HG03575 (cell line): ENCODE measurements at regions not wholly inside any gene's neighbourhood (a gene's known extent, or its start where the extent isn't known, plus 50 kb on each side); places are given as distances from the start of the nearest gene placed in this dataset.

Experiments used
- ATAC-seq: cut with Tn5 transposase; IDR thresholded peaks from one replicate; pipeline ENCODE4 v1.9.1; 2021; ENCODE audit not compliant: unreplicated experiment, insufficient number of reproducible peaks, low FRiP score; ENCODE audit errors: extremely low read depth

DNA sequence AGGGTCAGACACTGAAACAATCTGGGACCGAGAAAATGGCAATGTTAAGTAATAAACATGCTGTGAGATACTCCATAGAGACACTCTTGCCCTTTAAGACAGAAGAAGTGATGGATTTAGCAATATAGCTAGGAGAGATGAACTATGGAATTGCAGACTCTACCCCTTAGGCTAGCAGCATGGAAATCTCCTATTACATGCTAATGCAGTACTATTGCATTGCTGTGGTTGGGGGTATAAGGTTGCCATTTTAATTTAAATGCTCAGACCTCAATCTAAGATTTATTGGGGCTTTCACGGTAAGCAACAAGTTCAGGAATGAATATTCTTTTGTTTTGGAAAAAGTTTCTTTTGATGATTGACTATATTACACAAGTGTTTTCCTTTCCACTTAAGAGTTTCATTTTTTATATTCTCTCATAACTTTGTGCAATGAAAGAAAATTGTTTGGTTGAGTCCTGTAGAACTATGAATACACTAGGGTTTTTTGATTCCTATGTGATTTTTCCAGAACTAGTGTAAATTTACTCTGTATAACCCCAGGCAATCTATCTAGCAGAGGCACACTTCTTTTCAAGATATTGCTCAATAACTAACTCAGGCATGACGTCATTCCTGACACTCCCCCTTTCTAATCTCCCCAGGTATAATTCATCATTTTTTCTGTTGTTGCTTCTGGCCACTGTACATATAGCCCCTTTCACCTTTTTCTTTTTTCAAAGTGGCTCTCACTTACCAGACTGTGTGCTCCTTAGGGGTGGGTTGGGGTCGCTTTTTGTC is 394.7 kb upstream of the KLF12 start:
- ATAC-seq, result no peak

DNA sequence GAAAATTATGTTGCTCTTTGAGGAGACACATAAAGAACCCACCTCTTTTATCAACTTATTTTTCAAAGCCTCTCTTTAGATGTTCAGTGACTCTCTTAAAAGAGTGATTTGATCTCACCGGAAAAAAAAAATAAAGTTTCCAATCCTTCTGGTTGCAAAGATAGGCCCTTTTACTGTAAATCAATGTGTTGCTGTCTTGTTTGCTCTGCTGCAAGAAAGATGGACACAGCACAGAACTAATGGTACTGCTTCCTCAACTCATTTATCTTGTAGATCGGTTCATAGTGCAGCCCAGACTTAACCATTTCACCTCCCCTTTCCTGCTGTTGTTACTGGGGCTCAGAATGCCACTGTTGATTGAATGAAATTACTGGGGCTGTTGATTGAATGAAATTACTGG is 388.9 kb upstream of the KLF12 start:
- ATAC-seq, result no peak

DNA sequence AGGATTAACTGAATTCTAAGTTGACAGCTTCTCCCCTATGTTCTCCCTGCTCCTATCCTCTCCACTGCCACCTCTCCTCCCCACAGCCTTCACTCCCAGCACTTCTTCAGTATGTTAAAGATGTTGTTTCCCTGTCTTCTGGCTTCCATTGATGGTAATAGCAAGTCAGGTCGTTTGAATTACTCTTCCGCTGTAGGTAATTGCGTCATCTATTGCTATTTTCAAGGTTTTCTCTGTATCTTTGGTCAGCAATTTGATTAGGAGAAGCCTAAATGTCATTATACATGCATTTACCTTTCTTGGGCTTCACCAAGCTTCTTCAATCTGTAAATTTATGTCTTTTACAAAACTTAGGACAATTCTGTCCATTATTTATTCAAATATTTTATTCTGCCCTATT is 377.3 kb upstream of the KLF12 start:
- ATAC-seq, result no peak

DNA sequence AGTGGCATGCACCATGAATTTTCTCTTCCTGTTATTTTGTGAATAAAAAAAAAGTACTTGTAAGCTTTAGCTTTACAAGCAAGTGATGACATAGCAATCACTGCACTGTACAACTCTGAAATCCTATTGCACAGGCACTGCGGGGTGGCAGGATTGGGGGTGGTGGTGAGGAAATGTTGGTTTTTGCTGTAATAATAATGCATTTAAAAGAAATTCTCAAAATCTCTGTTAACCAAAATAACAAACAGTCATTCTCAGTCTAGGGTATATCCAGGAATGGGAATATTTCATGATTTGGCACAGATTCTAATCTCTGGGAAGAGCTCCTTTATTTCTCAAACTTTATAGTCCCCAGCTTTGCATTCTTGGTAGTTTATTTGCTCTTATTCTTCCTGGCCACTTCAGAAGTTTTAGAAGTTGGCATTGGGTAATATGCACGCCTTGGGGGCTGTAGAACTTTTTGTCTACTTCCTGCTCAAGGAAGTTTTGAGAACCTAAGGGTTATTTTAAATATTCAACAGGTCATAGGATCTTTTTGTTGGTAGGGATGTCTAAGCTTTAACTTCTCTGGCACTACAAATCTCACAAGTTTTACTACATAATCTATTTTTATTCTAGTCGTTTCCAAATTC is 353.0 kb upstream of the KLF12 start:
- ATAC-seq, result no peak

DNA sequence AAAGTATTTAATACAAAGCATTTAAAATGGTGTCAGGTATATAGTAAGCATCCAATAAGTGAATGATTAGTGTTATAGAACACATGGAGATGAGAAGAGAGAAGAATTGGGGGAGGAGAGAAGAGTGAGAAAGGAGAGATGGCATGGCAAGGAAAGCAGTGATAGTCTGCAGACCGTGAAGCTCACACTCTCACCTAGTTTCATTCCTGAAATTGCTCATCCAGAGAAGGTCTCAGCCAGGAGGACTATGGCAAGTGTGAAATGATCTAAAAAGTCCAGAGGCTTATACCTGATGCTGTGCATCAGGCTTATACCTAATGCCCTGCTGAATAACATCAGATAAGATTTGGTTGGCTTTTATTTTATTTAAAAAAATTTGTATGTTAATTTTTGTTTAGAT is 351.6 kb upstream of the KLF12 start:
- ATAC-seq, result no peak

DNA sequence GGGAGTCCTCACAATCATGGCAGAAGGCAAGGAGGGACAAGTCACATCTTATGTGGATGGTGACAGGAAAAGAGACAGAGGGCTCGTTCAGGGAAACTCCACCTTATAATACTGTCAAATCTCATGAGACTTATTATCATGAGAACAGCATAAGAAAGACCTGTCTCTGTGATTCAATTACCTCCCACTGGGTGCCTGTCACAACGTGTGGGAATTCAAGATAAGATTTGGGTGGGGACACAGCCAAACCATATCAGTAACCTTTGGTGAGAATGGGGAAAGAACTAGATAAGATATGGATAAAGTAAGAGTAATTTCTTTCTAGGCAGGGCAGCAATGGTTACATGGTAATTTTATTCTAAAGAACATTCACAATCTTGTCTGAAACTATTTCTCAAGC is 344.9 kb upstream of the KLF12 start:
- ATAC-seq, result no peak

DNA sequence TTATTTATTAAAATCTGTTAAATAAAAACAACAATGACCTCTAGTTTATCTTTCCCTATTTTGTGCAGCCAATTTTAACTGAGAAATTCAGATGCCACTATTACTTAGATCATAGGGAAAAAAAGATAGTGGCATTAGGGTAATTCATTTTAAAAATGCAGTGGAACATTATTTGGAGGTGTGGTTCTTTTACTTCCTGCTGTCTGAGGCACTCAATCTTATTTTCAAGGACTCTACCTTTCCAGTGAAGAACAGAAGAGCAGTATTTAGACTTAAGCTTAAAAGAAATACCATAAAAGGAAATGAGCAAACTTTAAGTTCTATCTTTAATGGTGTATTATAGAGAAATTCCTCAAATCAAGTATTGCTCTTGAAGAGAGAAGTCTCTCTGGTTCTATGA is 342.6 kb upstream of the KLF12 start:
- no peak for ATAC-seq

DNA sequence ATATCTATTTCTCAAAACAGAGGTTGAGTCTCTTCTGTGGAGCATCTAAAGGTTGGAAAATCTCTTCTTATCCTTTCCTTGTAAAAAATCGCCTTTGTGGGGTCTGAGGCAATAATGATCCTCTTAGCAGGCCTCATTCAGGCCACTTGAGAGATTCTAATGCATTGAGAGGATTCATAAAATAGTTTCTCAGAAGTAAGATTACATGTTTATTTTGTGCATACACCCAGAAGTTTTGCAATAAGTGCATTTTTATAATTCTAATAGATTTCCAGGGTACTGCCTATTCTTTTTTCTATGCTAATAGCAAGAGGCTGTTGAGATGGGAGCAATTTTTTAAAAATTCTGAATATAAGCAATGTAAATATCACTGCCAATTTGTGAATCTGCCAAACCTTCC is 342.2 kb upstream of the KLF12 start:
- ATAC-seq, result no peak

DNA sequence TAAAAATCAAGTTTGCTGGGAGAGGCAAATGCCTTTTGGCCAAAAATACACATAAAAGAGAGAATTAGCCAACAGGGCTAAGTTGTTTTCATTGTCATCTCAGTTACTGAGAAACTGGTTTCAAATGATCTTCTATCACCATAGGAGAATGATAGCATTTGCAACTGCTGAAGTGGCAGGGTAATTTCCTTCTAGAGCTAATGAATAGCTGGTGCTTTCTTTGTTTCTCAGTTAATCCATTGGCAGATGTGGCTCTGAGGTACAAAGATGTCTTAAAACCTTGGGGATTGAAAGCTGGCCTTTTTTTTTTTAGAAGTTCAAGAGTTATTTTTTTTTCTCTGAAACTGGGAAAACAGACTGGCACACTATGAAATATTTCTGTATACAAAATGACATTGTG is 332.7 kb upstream of the KLF12 start:
- ATAC-seq, result no peak

DNA sequence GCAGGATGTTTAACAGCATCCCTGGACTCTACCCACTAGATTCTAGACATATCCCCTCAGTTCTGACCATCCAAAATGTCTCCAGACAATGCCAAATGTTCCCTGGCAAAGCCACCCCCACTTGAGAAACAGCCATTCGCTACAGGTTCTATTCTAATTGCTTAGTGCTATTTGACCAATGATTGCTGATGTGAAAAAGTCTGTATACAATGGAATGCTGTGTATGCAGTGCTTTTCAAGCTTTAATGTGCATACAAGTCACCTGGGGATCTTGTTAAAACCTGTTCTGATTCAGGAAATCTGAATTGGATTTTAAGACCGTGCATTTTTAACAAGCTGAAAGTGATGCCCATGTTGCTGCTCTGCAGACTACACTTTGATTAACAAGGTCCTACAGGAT is 331.8 kb upstream of the KLF12 start:
- no peak for ATAC-seq

DNA sequence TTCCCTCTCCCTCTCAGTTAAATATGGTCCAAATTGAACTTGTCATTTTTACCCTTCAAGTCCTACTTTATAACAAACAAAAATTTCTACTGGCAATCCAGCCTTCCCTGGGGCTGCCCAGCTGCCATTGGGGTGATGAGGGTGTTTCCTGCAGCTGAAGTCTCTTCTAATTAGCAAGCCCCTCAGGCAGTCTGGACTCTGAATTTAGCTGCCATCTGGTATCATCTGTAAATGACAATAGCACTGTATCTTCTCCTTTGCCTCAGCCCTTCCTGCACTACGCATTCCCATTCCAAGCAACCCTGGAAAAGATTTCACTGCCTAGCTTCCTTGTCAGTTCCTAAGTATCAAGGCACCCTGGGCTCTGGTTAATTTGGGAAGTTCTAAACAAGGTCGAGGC is 331.1 kb upstream of the KLF12 start:
- ATAC-seq, result no peak

DNA sequence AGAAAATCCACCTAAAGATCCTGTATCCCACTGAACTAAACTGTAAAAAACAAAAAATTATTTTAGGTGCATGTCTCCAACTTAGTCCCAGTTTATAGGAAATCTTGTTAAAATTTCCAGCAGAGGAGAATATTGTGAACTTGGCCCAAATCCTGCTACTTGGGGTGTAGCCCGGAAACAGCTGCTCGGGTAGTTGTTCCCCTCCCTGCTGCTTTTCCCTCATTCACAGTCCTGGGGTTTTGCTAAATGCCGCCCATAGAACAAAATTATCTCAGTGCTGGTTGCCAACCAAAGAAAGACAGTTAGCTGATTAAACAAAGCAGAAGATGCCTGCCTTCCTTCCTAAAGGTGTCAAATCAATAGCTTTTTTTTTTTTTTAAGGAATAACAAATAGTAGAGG is 330.5 kb upstream of the KLF12 start:
- ATAC-seq, result no peak

DNA sequence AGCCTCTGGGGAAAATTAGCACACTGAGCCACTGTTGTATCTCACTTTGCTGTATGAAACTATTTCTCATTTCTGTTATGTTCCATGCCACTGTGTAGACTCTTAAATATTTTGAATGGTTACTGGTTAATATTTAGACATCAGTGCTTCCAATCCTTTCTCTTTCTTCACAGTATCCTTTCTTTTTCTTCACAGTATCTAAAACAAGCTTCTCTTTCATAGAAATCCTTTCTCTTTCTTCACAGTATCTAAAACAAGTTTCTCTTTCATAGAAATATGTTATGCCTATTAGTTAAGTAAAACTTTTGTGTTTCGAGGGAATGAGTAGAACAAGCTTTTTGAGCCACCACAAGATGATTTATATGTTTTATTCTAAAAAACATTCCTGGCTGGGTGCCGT is 326.8 kb upstream of the KLF12 start:
- no peak for ATAC-seq

DNA sequence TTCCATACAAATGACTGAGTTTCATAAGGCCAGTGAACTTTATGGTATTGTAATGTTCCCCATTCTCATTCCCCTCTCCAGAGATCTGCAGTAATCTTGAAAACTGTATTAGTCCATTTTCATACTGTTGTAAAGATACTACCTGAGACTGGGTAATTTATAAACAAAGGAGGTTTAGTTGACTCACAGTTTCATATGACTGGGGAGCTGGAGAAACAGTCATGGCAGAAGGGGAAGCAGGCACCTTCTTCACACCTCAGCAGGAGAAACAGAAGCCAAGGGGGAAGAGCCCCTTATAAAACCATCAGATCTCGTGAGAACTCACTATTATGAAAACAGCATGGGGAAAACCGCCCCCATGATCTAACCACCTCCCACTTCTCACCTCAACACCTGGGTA is 318.7 kb upstream of the KLF12 start:
- ATAC-seq, result no peak

DNA sequence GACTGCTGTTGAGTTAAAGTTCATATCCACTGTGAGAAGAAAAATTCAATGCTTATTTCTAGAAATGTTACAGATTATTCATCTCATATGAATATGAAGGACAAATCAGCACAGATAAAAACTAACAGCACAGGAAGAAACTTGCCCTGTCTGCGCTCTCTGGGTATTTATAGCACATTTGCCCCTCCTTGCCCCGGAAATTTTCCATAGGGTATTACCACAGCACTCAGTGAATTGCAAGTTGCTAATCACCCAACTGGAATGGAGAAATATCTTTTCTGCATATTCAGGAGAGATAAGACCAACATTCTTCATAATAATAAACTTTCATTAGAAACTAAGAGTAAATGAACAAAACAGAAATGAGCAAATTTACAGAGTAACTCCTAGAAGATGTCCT is 318.0 kb upstream of the KLF12 start:
- no peak for ATAC-seq

DNA sequence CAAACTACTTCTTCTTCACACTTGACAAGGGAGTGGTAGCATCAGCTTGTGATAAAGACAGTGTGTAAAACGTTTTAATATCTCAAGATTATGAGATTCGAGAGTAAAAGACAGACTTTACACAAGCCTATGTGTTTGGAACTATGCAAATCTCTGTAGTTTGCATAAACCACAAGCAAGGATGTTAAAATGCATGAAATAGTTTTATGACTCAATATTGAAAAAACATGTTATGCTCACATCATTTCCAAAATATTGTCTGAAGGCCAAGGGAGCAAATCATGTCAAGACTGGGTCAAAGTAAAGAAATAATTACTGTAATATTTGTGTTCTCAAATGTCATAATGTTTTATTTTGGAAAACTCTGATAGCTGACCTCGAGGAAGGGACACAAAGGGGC is 316.8 kb upstream of the KLF12 start:
- ATAC-seq, result no peak

DNA sequence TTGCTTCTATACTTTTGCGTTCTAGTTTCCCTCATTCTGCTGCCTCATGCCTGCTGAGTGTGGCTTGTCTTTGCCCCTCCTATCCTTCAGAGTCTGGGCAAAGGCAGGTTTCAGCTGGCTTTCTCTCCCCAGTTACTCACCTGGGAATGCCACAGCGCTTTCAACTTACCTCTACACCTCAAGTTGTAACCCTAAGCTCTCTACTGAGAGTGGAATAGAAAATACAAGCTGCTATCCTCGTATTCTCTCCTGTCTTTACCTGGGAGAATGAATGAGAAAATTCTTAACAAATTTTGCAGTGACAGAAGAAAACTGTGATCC is 316.3 kb upstream of the KLF12 start:
- ATAC-seq, result no peak

DNA sequence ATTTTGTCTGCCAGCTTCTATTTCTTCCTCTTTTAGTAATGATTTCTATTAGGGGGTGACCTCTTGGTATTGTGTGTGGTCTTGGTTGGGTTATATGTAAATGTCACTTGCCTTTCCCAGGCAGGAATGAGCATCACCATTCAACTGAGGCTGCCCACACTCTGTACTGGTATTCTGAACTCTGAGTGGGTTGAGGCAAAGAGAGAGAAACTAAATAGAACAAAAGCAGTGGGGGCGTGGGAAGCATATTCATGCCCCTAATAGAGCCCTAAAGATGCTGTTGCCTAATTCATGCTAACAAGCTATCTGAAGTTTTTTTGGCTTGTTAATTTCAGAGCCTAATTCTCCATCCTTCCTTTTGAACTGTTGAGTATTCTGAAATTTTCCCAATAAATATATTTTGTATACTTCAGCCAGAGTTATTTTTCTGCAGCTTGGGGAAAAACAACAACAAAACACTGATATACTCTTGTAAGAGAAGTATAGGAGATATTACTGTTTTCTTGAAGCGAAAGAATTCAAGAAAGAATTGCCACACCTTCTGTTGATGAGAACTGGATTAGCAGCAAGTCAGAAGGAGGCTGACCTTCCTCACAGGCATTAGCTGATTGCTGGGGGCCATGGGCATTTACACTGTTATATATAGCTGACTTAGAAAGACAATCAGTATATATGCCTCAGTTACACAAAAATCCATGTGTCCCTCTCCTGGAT is 315.8 kb upstream of the KLF12 start:
- no peak for ATAC-seq

DNA sequence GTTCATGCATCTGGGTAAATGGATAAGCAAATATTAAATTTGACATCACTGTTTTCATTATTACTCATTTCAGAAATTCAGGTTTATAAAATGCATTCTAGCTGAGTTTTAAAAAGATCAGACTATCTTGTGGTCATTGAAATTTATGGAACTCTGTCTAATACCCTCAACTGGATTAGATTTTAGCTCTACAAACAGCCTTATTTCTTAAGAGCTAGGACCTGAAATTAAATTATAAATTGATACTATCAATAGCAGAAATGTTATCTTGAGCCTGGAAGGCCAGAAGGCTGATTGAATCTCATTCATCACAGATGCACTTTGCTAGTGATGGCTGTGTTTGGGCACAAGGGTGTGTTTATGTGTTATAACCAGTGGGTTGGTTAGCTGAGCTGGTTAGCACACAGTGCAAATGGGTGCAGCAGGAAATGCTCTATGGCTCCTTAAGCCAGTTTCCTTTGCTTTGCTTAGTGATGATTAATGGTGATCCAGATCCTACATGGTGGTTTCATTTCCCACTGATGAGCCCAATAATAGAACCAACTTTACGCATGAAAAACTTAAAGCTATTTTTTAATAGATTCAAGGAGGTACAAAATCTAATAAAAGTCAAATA is 310.8 kb upstream of the KLF12 start:
- ATAC-seq, result no peak

DNA sequence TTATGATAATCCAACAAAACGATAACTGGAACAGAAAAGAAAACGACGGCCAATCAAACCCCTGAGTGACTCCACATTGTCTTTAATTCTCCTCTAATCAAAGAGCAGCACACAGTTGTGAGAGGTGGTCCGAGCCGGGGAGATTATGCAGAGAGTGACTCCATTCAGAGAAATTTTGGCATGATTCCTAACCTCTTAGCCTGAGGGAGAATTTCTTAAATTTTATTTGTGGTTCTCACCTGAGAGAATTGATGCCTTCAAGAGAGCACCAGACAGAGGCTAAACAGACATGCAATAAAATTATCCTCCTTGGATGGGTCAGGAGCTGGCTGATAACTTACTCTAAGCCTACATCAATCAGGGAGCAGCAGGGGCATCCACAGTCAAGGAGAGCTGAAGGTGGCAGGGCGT is 310.0 kb upstream of the KLF12 start:
- ATAC-seq, result no peak
